Sigmoid colon (tissue), 6 donors: ENCODE measurements at regions not wholly inside any gene's neighbourhood (a gene's known extent, or its start where the extent isn't known, plus 50 kb on each side); places are given as distances from the start of the nearest gene placed in this dataset.

Experiments used
- DNase-seq: peaks from one replicate; pipeline ENCODE4 v3.0.0-alpha.2; 2019
- H3K27ac ChIP-seq, 4 donors: fragments of 200-600 bp; sonication (generic); one replicate each; pipeline ENCODE4 v1.5.1; 2016 to 2019; ENCODE audit warnings: mild to moderate bottlenecking in 1 of 4
- H3K27me3 ChIP-seq, 3 donors: fragments of 200-600 bp; sonication (generic); one replicate each; pipeline ENCODE4 v1.5.1; 2019; ENCODE audit warnings: mild to moderate bottlenecking in 1 of 3
- H3K36me3 ChIP-seq, 4 donors: fragments of 200-600 bp; sonication (generic); one replicate each; pipeline ENCODE4 v1.5.1; 2016 to 2019
- H3K4me1 ChIP-seq, 4 donors: fragments of 200-600 bp; sonication (generic); one replicate each; pipeline ENCODE4 v1.5.1; 2017 to 2019
- H3K4me3 ChIP-seq, 4 donors: fragments of 200-600 bp; sonication (generic); one replicate each; pipeline ENCODE4 v1.5.1; 2017 to 2019; ENCODE audit warnings: mild to moderate bottlenecking in 2 of 4, moderate library complexity in 1 of 4
- H3K9me3 ChIP-seq, 4 donors: fragments of 200-600 bp in 3 of 4; sonication (generic) in 3 of 4; one replicate each; pipeline versions ENCODE4 v1.5.1 to v1.6.1; 2013 to 2019
- EP300 ChIP-seq, 4 donors: sonication (generic); formaldehyde crosslinking; IDR thresholded peaks; one replicate each; pipeline ENCODE4 v1.6.1; 2017; ENCODE audit warnings: antibody characterized with exemption in 4 of 4
- POLR2A ChIP-seq, 2 donors: fragments of 450-650 bp; IDR thresholded peaks; one replicate each; pipeline ENCODE4 v1.6.1; 2016; ENCODE audit warnings: antibody characterized with exemption in 2 of 2, mild to moderate bottlenecking in 2 of 2, moderate library complexity in 2 of 2
- POLR2AphosphoS5 ChIP-seq, 4 donors: sonication (generic); formaldehyde crosslinking; IDR thresholded peaks; one replicate each; pipeline ENCODE4 v1.6.1; 2017; ENCODE audit warnings: antibody characterized with exemption in 4 of 4
- WGBS, 2 donors: extraction: QIAGEN DNeasy Blood & Tissue Kit; methylation state at CpG; one replicate each; pipeline ENCODE4 v1.1.7; 2013; 5-methylcytosine and 5-hydroxymethylcytosine counted together
- intact Hi-C: fragments of 100-400 bp; cut with DNase I; formaldehyde crosslinking; loops from one replicate; pipeline ENCODE4 v1.15.1; 2023
- TF ChIP-seq, protein P1 (sequence below), 4 experiments: fragments of 450-650 bp in 3 of 4; fragments of 200-600 bp in 1 of 4; IDR thresholded peaks; one replicate each; pipeline ENCODE4 v1.5.1; 2016 to 2019; ENCODE audit warnings: antibody characterized with exemption in 4 of 4, mild to moderate bottlenecking in 3 of 4, moderate library complexity in 2 of 4
- donor health status: healthy with polysubstance abuse.
- donor health status: healthy.

DNA sequence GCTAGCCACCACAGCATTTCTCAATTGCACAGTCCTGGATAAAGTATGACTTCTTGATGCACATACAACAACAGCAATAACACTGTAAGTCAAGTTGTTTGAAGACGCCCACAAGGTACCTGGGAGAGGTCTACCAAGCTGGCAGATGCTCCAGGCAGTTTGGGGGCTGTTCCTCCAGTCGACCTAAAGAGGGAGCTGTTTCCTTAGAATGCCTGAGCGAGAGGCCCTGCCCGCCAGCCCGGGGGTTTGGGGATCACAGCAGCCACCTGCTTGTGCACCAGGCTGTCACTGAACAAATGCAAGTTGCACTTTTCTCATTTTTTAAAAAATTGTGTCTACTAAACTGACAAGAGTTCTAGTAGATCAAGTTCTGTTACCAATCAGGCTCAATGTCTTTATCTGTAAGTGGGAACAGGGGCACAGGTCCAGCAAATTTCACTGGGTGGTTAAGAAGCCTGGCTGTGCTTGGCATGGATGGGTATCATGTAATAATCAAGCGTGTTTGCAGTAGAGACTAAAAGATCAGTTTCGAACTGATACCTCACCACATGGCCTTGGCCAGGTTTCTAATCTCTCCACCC is 193.8 kb upstream of the ADO start:
- no peaks in the 10 kb centered on the region for H3K27me3 ChIP-seq
- TF ChIP-seq EP300 (IDR thresholded peaks at IDR 0.05): no peak
- TF ChIP-seq, protein P1, sequence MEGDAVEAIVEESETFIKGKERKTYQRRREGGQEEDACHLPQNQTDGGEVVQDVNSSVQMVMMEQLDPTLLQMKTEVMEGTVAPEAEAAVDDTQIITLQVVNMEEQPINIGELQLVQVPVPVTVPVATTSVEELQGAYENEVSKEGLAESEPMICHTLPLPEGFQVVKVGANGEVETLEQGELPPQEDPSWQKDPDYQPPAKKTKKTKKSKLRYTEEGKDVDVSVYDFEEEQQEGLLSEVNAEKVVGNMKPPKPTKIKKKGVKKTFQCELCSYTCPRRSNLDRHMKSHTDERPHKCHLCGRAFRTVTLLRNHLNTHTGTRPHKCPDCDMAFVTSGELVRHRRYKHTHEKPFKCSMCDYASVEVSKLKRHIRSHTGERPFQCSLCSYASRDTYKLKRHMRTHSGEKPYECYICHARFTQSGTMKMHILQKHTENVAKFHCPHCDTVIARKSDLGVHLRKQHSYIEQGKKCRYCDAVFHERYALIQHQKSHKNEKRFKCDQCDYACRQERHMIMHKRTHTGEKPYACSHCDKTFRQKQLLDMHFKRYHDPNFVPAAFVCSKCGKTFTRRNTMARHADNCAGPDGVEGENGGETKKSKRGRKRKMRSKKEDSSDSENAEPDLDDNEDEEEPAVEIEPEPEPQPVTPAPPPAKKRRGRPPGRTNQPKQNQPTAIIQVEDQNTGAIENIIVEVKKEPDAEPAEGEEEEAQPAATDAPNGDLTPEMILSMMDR (IDR thresholded peaks at IDR 0.05): peak in 3 of 4 experiments; percentile 13 to 22 (median 22)
- TF ChIP-seq POLR2AphosphoS5 (IDR thresholded peaks at IDR 0.05): no peak
- intact Hi-C loops: no loop called here
- 26 to 34% methylated on average over 7 of the region's 7 CpGs for WGBS, 2 donors
- DNase-seq: no peak
- H3K4me3 ChIP-seq: no peak overlapping the region
- no peak overlapping the region for H3K27ac ChIP-seq
- no peaks in the 10 kb centered on the region for H3K9me3 ChIP-seq
- no peaks in the 10 kb centered on the region for H3K36me3 ChIP-seq
- H3K4me1 ChIP-seq: no peaks in the 10 kb centered on the region

DNA sequence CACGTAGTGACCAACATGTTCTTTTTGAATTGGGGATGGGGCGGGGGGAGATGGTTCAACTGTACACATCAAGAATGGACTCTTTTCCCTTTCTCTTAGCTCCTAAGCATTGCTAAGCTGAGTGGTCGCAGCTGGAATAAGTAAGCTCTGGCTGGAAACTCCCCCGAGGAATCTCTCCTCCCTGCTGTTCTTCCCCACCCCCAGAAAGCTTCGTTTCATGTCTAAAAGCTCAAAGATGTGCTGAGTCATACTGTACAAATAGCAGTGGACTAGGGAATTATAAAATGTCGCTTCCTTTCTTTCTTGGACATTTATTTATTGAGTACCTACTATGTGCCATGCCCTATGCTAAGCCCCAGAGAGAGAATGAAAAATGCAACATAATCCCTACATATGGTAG is 191.1 kb upstream of the ADO start:
- intact Hi-C loops: no loop called here
- no peak for DNase-seq
- Histone ChIP-seq H3K27ac (no peak overlapping the region), H3K36me3 (no peaks in the 10 kb centered on the region), H3K4me3 (no peak overlapping the region), H3K9me3 (no peaks in the 10 kb centered on the region), H3K27me3 (no peaks in the 10 kb centered on the region), H3K4me1 (no peaks in the 10 kb centered on the region)
- TF ChIP-seq, protein P1 (IDR thresholded peaks at IDR 0.05): no peak
- TF ChIP-seq POLR2AphosphoS5 (IDR thresholded peaks at IDR 0.05) (no peak), EP300 (IDR thresholded peaks at IDR 0.05) (no peak), POLR2A (IDR thresholded peaks at IDR 0.05) (no peak)
- WGBS, 2 donors: 65 to 68% methylated on average over 6 of the region's 6 CpGs

DNA sequence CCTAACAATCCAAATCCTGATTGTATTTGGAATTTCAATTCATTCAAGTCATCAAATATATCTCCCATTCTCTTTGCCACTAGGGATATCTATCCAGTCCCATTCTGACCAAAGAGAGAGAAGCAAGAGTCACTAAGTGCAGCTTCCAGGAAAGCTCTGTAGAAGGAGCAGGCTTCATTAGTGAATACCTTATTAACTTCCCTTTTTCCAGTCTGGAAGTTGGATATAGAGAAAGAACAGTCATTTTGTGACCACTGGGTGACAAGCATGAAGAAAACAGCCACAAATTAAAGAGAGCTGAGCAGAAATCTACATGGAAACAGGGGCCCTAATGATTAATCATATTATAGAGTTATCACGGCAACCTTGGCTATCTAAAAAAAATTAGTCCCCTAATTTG is 190.7 kb upstream of the ADO start:
- TF ChIP-seq POLR2AphosphoS5 (IDR thresholded peaks at IDR 0.05) (no peak), EP300 (IDR thresholded peaks at IDR 0.05) (no peak), POLR2A (IDR thresholded peaks at IDR 0.05) (no peak)
- TF ChIP-seq, protein P1 (IDR thresholded peaks at IDR 0.05): no peak
- intact Hi-C loops: no loop called here
- Histone ChIP-seq H3K36me3 (no peaks in the 10 kb centered on the region), H3K27ac (no peak overlapping the region), H3K4me1 (no peaks in the 10 kb centered on the region), H3K27me3 (no peaks in the 10 kb centered on the region), H3K4me3 (no peak overlapping the region), H3K9me3 (no peaks in the 10 kb centered on the region)
- 93 to 96% methylated on average over 1 of the region's 1 CpG for WGBS, 2 donors
- no peak for DNase-seq

DNA sequence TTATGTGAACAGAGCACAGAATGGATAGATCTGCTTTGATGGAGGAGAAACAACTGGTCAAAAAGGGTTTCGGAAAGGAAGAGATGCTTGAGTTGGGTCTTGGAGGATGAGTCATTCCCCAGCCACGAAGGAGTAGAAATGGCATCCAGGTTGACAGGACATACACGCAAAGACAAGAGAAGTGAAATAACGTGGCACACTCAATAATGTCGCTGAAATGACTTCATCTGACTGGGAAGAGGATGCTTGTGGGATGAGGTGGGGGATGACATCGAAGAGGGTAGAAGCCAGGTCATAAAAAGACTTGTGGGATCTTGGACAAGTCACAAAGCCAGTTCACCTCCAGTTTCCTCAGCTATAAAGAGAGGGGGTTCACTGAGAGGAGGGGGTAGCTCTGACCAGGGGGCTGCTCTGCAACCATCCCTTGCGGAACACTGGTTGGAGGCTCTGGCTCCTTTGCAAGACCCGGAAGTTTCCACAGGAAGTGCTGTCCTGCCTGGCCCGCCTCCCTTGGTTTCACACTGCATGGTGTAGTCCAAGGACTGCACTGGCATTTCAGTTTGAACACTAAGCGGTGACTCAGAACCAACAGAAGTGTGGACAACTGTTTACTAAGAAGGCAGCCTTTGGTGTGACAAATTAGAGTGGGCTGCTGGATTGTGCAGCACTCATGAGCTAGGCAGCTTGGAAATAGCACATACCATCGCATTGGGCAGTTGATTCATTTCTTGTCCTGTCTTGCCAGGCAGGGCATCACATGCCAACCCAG is 189.9 kb upstream of the ADO start:
- Histone ChIP-seq H3K27me3 (no peaks in the 10 kb centered on the region), H3K4me1 (no peaks in the 10 kb centered on the region), H3K4me3 (no peak overlapping the region), H3K9me3 (no peaks in the 10 kb centered on the region), H3K27ac (no peak overlapping the region), H3K36me3 (no peaks in the 10 kb centered on the region)
- TF ChIP-seq POLR2AphosphoS5 (IDR thresholded peaks at IDR 0.05): no peak
- TF ChIP-seq, protein P1 (IDR thresholded peaks at IDR 0.05): no peak
- no peak for TF ChIP-seq POLR2A (IDR thresholded peaks at IDR 0.05)
- no peak for TF ChIP-seq EP300 (IDR thresholded peaks at IDR 0.05)
- 81 to 84% methylated on average over 11 of the region's 11 CpGs for WGBS, 2 donors
- DNase-seq: no peak
- intact Hi-C loops: no loop called here
